HCT116 (cell line): ENCODE measurements at regions not wholly inside any gene's neighbourhood (a gene's known extent, or its start where the extent isn't known, plus 50 kb on each side); places are given as distances from the start of the nearest gene placed in this dataset.

ENCODE experiments used
- EZH2 ChIP-seq: fragments of 200-600 bp; sonication (generic); IDR thresholded peaks from 2 replicates; pipeline ENCODE4 v1.6.1; 2017; ENCODE audit warnings: antibody characterized with exemption, mixed run types
- EZH2phosphoT487 ChIP-seq: fragments of 200-600 bp; IDR thresholded peaks from 2 replicates; pipeline ENCODE4 v1.6.1; 2018; ENCODE audit warnings: antibody characterized with exemption, borderline replicate concordance
- JUND ChIP-seq: IDR thresholded peaks from 2 replicates; pipeline ENCODE4 v1.6.1; 2012
- POLR2A ChIP-seq: IDR thresholded peaks from 2 replicates; pipeline ENCODE4 v1.7.0; 2011; ENCODE audit warnings: borderline replicate concordance; ENCODE audit not compliant: insufficient read depth, insufficient read length; ENCODE audit errors: extremely low read depth
- POLR2AphosphoS5 ChIP-seq: IDR thresholded peaks from 2 replicates; pipeline ENCODE4 v1.6.1; 2011; ENCODE audit warnings: mild to moderate bottlenecking, low read depth, low read length, moderate library complexity
- RAD21 ChIP-seq: IDR thresholded peaks from 2 replicates; pipeline ENCODE4 v1.6.1; 2012; ENCODE audit warnings: low read depth, mild to moderate bottlenecking
- SRF ChIP-seq: IDR thresholded peaks from 2 replicates; pipeline ENCODE4 v1.6.1; 2012; ENCODE audit warnings: low read depth
- TCF7L2 ChIP-seq: IDR thresholded peaks from 2 replicates; pipeline ENCODE4 v1.7.0; 2011; ENCODE audit warnings: borderline replicate concordance, inconsistent platforms; ENCODE audit not compliant: insufficient read depth, insufficient read length; ENCODE audit errors: extremely low read depth
- ZFX ChIP-seq: fragments of 450-650 bp; IDR thresholded peaks from 2 replicates; pipeline ENCODE4 v1.6.1; 2017
- TF ChIP-seq, protein P1 (sequence below): IDR thresholded peaks from 2 replicates; pipeline ENCODE4 v1.6.1; 2012
- TF ChIP-seq, protein P2 (sequence below): IDR thresholded peaks from 2 replicates; pipeline ENCODE4 v1.6.1; 2012; ENCODE audit warnings: low read depth
- TF ChIP-seq, protein P3 (sequence below), 3 experiments: fragments of 200-600 bp in 1 of 3; sonication (generic) in 1 of 3; IDR thresholded peaks in 2 of 3; conservative IDR thresholded peaks in 1 of 3; 2 replicates each; pipeline ENCODE4 v1.5.1; 2012 to 2017; ENCODE audit warnings: low read depth in 2 of 3, low read length in 2 of 3, antibody characterized with exemption in 1 of 3, borderline replicate concordance in 1 of 3, control low read depth in 1 of 3, mild to moderate bottlenecking in 1 of 3, mixed read lengths in 1 of 3, mixed run types in 1 of 3, moderate library complexity in 1 of 3; ENCODE audit not compliant: insufficient read depth in 1 of 3
- TF ChIP-seq, protein P4 (sequence below): IDR thresholded peaks from 2 replicates; pipeline ENCODE4 v1.6.1; 2012

DNA sequence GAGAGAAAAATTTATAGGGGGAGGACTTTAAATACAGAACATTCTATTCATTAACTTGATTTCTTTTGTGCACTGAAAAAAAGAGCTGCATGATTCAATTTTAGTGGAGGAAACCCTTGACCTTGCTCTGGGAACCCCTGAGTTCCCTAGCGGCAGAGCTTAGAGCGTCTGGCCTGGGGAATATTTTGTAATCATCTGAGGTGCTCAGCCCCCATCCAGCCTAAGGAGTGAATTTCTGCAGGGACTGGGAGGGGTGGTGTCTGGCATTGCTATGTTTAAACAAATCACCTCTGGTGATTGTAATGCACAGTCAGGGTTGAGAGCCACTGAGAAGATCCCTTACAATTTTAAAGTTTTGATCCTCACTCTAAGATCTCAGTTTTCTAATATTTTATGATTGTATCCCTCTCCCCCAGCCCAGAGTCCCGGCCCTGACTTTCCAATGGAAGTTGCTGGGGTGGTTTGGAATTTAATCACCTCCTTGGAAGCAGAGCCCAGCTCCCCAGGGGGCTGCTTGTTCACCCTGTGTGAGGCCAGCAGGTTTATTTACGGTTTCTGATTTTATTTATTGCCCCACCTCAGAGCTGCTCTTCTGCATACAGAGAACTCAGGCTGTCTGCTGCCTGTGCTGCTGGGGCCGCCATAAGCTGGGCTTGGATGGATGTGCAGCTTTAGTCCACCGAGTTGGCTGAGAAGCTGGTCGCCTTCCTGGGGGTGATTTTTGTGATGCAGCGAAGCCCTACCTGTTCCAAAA lies 263.1 kb downstream of the LRFN2 start:
- TF ChIP-seq POLR2AphosphoS5 (no peak), RAD21 (no peak), POLR2A (no peak), EZH2 (no peak), JUND (no peak), TCF7L2 (no peak), EZH2phosphoT487 (no peak), ZFX (no peak), SRF (no peak)
- TF ChIP-seq, protein P1, sequence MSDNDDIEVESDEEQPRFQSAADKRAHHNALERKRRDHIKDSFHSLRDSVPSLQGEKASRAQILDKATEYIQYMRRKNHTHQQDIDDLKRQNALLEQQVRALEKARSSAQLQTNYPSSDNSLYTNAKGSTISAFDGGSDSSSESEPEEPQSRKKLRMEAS, result no peak
- TF ChIP-seq, protein P2, sequence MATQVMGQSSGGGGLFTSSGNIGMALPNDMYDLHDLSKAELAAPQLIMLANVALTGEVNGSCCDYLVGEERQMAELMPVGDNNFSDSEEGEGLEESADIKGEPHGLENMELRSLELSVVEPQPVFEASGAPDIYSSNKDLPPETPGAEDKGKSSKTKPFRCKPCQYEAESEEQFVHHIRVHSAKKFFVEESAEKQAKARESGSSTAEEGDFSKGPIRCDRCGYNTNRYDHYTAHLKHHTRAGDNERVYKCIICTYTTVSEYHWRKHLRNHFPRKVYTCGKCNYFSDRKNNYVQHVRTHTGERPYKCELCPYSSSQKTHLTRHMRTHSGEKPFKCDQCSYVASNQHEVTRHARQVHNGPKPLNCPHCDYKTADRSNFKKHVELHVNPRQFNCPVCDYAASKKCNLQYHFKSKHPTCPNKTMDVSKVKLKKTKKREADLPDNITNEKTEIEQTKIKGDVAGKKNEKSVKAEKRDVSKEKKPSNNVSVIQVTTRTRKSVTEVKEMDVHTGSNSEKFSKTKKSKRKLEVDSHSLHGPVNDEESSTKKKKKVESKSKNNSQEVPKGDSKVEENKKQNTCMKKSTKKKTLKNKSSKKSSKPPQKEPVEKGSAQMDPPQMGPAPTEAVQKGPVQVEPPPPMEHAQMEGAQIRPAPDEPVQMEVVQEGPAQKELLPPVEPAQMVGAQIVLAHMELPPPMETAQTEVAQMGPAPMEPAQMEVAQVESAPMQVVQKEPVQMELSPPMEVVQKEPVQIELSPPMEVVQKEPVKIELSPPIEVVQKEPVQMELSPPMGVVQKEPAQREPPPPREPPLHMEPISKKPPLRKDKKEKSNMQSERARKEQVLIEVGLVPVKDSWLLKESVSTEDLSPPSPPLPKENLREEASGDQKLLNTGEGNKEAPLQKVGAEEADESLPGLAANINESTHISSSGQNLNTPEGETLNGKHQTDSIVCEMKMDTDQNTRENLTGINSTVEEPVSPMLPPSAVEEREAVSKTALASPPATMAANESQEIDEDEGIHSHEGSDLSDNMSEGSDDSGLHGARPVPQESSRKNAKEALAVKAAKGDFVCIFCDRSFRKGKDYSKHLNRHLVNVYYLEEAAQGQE, result no peak
- TF ChIP-seq, protein P3, sequence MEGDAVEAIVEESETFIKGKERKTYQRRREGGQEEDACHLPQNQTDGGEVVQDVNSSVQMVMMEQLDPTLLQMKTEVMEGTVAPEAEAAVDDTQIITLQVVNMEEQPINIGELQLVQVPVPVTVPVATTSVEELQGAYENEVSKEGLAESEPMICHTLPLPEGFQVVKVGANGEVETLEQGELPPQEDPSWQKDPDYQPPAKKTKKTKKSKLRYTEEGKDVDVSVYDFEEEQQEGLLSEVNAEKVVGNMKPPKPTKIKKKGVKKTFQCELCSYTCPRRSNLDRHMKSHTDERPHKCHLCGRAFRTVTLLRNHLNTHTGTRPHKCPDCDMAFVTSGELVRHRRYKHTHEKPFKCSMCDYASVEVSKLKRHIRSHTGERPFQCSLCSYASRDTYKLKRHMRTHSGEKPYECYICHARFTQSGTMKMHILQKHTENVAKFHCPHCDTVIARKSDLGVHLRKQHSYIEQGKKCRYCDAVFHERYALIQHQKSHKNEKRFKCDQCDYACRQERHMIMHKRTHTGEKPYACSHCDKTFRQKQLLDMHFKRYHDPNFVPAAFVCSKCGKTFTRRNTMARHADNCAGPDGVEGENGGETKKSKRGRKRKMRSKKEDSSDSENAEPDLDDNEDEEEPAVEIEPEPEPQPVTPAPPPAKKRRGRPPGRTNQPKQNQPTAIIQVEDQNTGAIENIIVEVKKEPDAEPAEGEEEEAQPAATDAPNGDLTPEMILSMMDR (IDR thresholded peaks at IDR 0.05 in 2 of 3, conservative IDR thresholded peaks at IDR 0.05 in 1 of 3; ENCODE audit: borderline replicate concordance in 1 of 3, insufficient read depth in 1 of 3, low read depth in 2 of 3, low read length in 2 of 3), result no peak
- TF ChIP-seq, protein P4, sequence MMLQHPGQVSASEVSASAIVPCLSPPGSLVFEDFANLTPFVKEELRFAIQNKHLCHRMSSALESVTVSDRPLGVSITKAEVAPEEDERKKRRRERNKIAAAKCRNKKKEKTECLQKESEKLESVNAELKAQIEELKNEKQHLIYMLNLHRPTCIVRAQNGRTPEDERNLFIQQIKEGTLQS, result no peak
